ENCODE measurements at regions not wholly inside any gene's neighbourhood (a gene's known extent, or its start where the extent isn't known, plus 50 kb on each side); places are given as distances from the start of the nearest gene placed in this dataset.

GRCh38 chr5:113792806-113793205, 279.3 kb downstream of the YTHDC2 start:
- no peaks in the 10 kb centered on the region for H3K36me3 ChIP-seq
- H3K27me3 ChIP-seq, result no peaks in the 10 kb centered on the region
- no peak for TF ChIP-seq CTCF (IDR thresholded peaks at IDR 0.05; ENCODE audit: low read depth, low read length)

DNA sequence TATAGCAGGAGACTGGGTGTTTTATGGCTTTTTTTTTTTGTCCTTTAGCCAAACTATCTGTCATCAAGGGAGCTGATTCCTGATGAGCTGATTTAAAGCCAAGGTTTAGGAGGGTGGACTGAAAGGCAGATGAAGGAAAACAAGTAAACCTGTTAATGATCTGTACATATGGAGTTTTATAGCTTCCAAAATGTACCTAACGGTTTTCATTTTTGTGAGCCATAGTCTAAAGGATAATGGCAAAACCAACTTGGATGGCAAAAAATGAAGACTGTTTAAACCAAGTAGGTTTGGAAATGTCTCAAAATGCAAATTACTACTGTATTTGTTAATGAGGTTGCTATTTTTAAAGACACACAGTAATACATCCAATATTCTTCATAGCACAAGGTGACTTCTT, 281.5 kb downstream of the YTHDC2 start:
- TF ChIP-seq CTCF (IDR thresholded peaks at IDR 0.05; ENCODE audit: low read depth, low read length), result no peak
- no peaks in the 10 kb centered on the region for H3K9me3 ChIP-seq (ENCODE audit: low read depth)
- no peaks in the 10 kb centered on the region for H3K36me3 ChIP-seq
- no peaks in the 10 kb centered on the region for H3K27me3 ChIP-seq
- no peak for DNase-seq (ENCODE audit: low read depth in 1 of 2, low spot score in 1 of 2)
- H3K4me3 ChIP-seq, result no peak overlapping the region
- no peak overlapping the region for H3K27ac ChIP-seq
- no peaks in the 10 kb centered on the region for H3K4me1 ChIP-seq (ENCODE audit: low read depth)

More at GRCh38 chr5:113792806-113793205, 279.3 kb downstream of the YTHDC2 start:
- Histone ChIP-seq H3K4me1 (ENCODE audit: low read depth) (no peaks in the 10 kb centered on the region), H3K27ac (no peak overlapping the region), H3K9me3 (ENCODE audit: low read depth) (no peaks in the 10 kb centered on the region), H3K4me3 (no peak overlapping the region)
- DNase-seq (ENCODE audit: low read depth in 1 of 2, low spot score in 1 of 2), result no peak

DNA sequence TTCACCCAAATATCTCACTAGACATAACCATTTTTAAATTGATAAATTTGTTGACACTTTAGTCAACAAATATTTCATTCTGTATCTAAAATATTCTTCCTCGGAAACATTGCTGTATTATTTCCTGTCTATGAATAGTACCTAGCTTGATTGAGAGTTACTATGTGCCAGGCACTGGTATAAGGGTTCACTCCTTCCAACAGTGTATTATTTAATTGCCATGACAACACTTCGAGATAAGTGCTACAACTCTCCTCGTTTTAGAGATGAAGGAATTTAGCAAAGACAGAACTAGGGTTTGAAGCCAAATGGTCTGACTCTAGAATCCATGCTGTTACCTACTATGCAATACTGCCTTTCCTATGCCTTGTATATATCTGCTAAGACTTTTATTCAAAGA, 287.2 kb downstream of the YTHDC2 start:
- Histone ChIP-seq H3K9me3 (ENCODE audit: low read depth) (no peaks in the 10 kb centered on the region), H3K27ac (no peak overlapping the region), H3K36me3 (no peaks in the 10 kb centered on the region), H3K4me3 (no peak overlapping the region), H3K4me1 (ENCODE audit: low read depth) (no peaks in the 10 kb centered on the region), H3K27me3 (no peaks in the 10 kb centered on the region)
- no peak for DNase-seq (ENCODE audit: low read depth in 1 of 2, low spot score in 1 of 2)
- no peak for TF ChIP-seq CTCF (IDR thresholded peaks at IDR 0.05; ENCODE audit: low read depth, low read length)

DNA sequence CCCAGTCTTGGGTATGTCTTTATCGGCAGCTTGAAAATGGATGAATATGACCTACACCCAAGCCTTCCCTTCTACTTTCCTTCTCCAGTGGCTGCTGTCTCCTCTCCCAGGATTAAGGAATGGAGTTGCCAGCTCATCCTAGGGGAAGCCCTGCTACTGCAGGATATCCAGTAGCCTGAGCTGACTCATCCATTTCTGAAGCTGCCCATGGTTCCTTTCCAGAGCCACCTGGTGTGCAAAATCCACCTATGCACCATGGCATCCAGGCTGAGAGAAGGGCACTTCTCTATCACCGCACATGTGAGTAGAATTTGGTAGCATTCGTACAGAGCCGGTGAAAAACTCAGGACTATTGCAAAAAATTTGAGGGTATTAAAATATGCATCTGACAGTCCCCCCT, 290.8 kb downstream of the YTHDC2 start:
- no peak for DNase-seq (ENCODE audit: low read depth in 1 of 2, low spot score in 1 of 2)
- no peak overlapping the region for H3K4me3 ChIP-seq
- TF ChIP-seq CTCF (IDR thresholded peaks at IDR 0.05; ENCODE audit: low read depth, low read length), result no peak
- no peaks in the 10 kb centered on the region for H3K36me3 ChIP-seq
- no peak overlapping the region for H3K27ac ChIP-seq
- H3K9me3 ChIP-seq (ENCODE audit: low read depth), result no peaks in the 10 kb centered on the region
- peaks cover 26% of the 10 kb centered on the region for H3K4me1 ChIP-seq (ENCODE audit: low read depth)
- no peaks in the 10 kb centered on the region for H3K27me3 ChIP-seq

DNA sequence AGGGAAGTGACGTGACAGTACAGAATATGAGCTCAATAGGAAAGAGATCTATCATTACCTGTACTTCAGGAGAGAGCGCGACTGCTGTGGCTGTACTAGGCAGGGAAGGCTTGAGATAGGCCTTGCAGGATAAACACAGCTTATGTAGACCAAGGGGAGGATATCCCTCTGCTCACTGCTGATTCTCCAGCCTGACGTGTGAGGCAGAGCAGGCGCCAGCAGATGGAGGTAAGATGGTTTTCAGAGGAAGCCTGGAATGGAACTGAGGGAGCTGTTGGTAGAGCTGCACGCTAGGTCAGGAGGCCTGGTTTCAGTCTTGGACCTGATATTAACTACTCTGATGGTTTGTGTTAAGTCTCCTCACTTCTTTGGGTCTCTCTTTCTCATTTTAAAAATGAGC, 291.4 kb downstream of the YTHDC2 start:
- H3K27me3 ChIP-seq, result no peaks in the 10 kb centered on the region
- H3K4me3 ChIP-seq, result no peak overlapping the region
- peak in 1 of 2 donors; percentile 10 for DNase-seq (ENCODE audit: low read depth in 1 of 2, low spot score in 1 of 2)
- peaks cover 26% of the 10 kb centered on the region for H3K4me1 ChIP-seq (ENCODE audit: low read depth)
- no peaks in the 10 kb centered on the region for H3K9me3 ChIP-seq (ENCODE audit: low read depth)
- TF ChIP-seq CTCF (IDR thresholded peaks at IDR 0.05; ENCODE audit: low read depth, low read length), result no peak
- peak overlapping the region; percentile 15 for H3K27ac ChIP-seq
- H3K36me3 ChIP-seq, result no peaks in the 10 kb centered on the region

- no peak overlapping the region for H3K4me3 ChIP-seq
- no peaks in the 10 kb centered on the region for H3K9me3 ChIP-seq (ENCODE audit: low read depth)
- peak; percentile 17 to 49 for DNase-seq (ENCODE audit: low read depth in 1 of 2, low spot score in 1 of 2)
- peaks cover 26% of the 10 kb centered on the region for H3K4me1 ChIP-seq (ENCODE audit: low read depth)
- TF ChIP-seq CTCF (IDR thresholded peaks at IDR 0.05; ENCODE audit: low read depth, low read length), result peak; percentile 60
- peak overlapping the region; percentile 75 for H3K27ac ChIP-seq
- no peaks in the 10 kb centered on the region for H3K36me3 ChIP-seq
- H3K27me3 ChIP-seq, result no peaks in the 10 kb centered on the region
Measured at GRCh38 chr5:113806250-113806649, 292.8 kb downstream of the YTHDC2 start.
